ENCODE measurements at regions not wholly inside any gene's neighbourhood (a gene's known extent, or its start where the extent isn't known, plus 50 kb on each side); places are given as distances from the start of the nearest gene placed in this dataset.

DNA sequence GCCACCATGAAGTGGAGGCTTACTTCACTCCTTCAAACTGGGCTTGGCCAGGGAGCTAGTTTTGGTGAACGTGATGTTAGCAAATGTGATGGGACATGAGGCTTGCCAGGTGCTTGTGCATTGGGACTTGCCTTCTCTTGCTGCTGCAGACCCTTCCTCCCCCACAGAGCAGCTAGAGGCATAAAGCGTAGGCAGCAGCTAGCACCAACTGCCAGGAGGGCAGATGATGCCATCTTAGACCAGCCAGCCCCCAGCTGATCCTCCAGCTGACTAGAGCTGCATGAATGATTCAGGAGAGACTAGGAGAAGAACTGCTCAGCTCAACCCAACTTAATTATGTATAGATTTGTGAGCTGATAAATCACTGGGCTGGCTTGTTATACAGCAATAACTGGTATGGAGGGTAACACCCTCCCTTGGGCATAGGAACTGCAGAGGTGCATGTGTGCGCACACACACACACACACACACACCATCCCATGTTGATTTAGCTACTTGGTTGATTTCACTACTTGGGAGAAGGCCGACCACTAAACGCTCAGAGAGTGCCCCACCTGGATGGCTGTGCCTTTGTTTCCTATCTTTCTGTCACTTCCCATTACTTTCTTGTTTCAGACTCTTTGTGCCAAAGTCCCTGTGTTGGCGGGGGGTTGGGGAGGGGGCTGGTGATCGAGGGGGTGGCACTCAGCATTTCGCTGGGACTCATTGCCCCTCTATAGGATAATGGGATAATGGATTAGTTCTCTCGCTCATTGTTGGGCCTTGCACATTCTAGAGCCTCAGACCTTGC, 202.8 kb downstream of the ADAMTS15 start:
- FAIRE-seq (no peak), ATAC-seq (no peak), DNase-seq (no peak)
- Histone ChIP-seq H3K4me3 (no peak overlapping the region), H3K27me3 (no peaks in the 10 kb centered on the region), H3K27ac (no peak overlapping the region), H3K4me1 (peaks cover 0 to 24% (median 19%) of the 10 kb centered on the region in 3 donors), H3K36me3 (no peaks in the 10 kb centered on the region), H3K9me3 (no peaks in the 10 kb centered on the region)
- WGBS, 2 donors = 88 to 92% methylated on average over 9 of the region's 9 CpGs
- intact Hi-C loops (cut with DNase I) = no loop called here
- TF ChIP-seq CTCF (IDR thresholded peaks at IDR 0.05) = no peak

GRCh38 chr11:130652671-130653335, 204.4 kb downstream of the ADAMTS15 start:
- intact Hi-C loops (cut with DNase I) = no loop called here
- Histone ChIP-seq H3K27me3 (no peaks in the 10 kb centered on the region), H3K4me3 (no peak overlapping the region), H3K9me3 (no peaks in the 10 kb centered on the region), H3K27ac (peak overlapping the region in 1 of 4 donors; percentile 15), H3K36me3 (no peaks in the 10 kb centered on the region), H3K4me1 (peaks cover 0 to 24% (median 19%) of the 10 kb centered on the region in 3 donors)
- DNase-seq (no peak), FAIRE-seq (no peak), ATAC-seq (peak in 1 of 4 donors; percentile 39)
- 91 to 96% methylated on average over 3 of the region's 3 CpGs for WGBS, 2 donors
- no peak for TF ChIP-seq CTCF (IDR thresholded peaks at IDR 0.05)

GRCh38 chr11:130653838-130654636, 205.6 kb downstream of the ADAMTS15 start:
- intact Hi-C loops (cut with DNase I) = no loop called here
- ATAC-seq = peak; percentile 84 to 96 (median 92)
- H3K36me3 ChIP-seq = no peaks in the 10 kb centered on the region
- TF ChIP-seq CTCF (IDR thresholded peaks at IDR 0.05) = no peak
- FAIRE-seq = no peak
- no peaks in the 10 kb centered on the region for H3K27me3 ChIP-seq
- DNase-seq = peak in 5 of 6 donors; percentile 57 to 75 (median 65)
- peak overlapping the region in 3 of 4 donors; percentile 3 to 22 (median 15) for H3K27ac ChIP-seq
- H3K9me3 ChIP-seq = no peaks in the 10 kb centered on the region
- no peak overlapping the region for H3K4me3 ChIP-seq
- peaks cover 0 to 24% (median 19%) of the 10 kb centered on the region in 3 donors for H3K4me1 ChIP-seq
- WGBS, 2 donors = 15 to 18% methylated on average over 5 of the region's 5 CpGs

GRCh38 chr11:130655300-130655699, 206.9 kb downstream of the ADAMTS15 start:
- Histone ChIP-seq H3K4me3 (no peak overlapping the region), H3K27me3 (no peaks in the 10 kb centered on the region), H3K36me3 (no peaks in the 10 kb centered on the region), H3K27ac (no peak overlapping the region), H3K4me1 (peaks cover 0 to 24% (median 19%) of the 10 kb centered on the region in 3 donors), H3K9me3 (no peaks in the 10 kb centered on the region)
- ATAC-seq (peak in 3 of 4 donors; percentile 45 to 66 (median 53)), DNase-seq (no peak), FAIRE-seq (no peak)
- no peak for TF ChIP-seq CTCF (IDR thresholded peaks at IDR 0.05)
- WGBS, 2 donors = 54 to 58% methylated on average over 2 of the region's 2 CpGs
- intact Hi-C loops (cut with DNase I) = no loop called here
